ENCODE measurements at regions not wholly inside any gene's neighbourhood (a gene's known extent, or its start where the extent isn't known, plus 50 kb on each side); places are given as distances from the start of the nearest gene placed in this dataset.

- no peaks in the 10 kb centered on the region for H3K36me3 ChIP-seq (ENCODE audit: insufficient read depth, low read length)
- DNase-seq, result no peak
- H3K9me3 Mint-ChIP-seq, result no peaks in the 10 kb centered on the region
- H3K27me3 ChIP-seq (ENCODE audit: insufficient read depth, low read length), result no peaks in the 10 kb centered on the region
- no peak overlapping the region for H3K27ac ChIP-seq (ENCODE audit: low read depth, low read length)
- H3K4me1 Mint-ChIP-seq, result no peaks in the 10 kb centered on the region
- no peaks in the 10 kb centered on the region for H3K4me1 ChIP-seq (ENCODE audit: insufficient read depth, low read length)
- H3K27me3 Mint-ChIP-seq, result peaks cover 2 to 7% of the 10 kb centered on the region in 2 donors
- no peak overlapping the region for H3K4me3 ChIP-seq (ENCODE audit: low read length in 2 of 2)
- no peak overlapping the region for H3K4me3 Mint-ChIP-seq
- intact Hi-C loops (cut with micrococcal nuclease), result no loop called here
- POLR2A ChIA-PET (ENCODE audit: partially characterized antibody), result no interaction called here
- H3K9me3 ChIP-seq (ENCODE audit: control insufficient read depth in 1 of 2, low read length in 2 of 2), result no peaks in the 10 kb centered on the region
- no peak overlapping the region for H3K27ac Mint-ChIP-seq
- no peaks in the 10 kb centered on the region for H3K36me3 Mint-ChIP-seq
- CTCF ChIA-PET (ENCODE audit: partially characterized antibody), result interaction anchor here (1.4 kb wide), 1 partner anchor 21 kb away, joined by 5 read pairs; no protein-coding TSS in a partner anchor
Observed at GRCh38 chr1:221456918-221457317, 285.0 kb downstream of the DUSP10 start.

GRCh38 chr1:221457685-221458446 is 284.0 kb downstream of the DUSP10 start:
- Mint-ChIP-seq H3K4me1 (no peaks in the 10 kb centered on the region), H3K27ac (no peak overlapping the region), H3K36me3 (no peaks in the 10 kb centered on the region), H3K4me3 (no peak overlapping the region), H3K27me3 (peaks cover 2 to 7% of the 10 kb centered on the region in 2 donors), H3K9me3 (no peaks in the 10 kb centered on the region)
- POLR2A ChIA-PET (ENCODE audit: partially characterized antibody), result no interaction called here
- no peaks in the 10 kb centered on the region for H3K9me3 ChIP-seq (ENCODE audit: control insufficient read depth in 1 of 2, low read length in 2 of 2)
- no peaks in the 10 kb centered on the region for H3K27me3 ChIP-seq (ENCODE audit: insufficient read depth, low read length)
- H3K4me3 ChIP-seq (ENCODE audit: low read length in 2 of 2), result no peak overlapping the region
- intact Hi-C loops (cut with micrococcal nuclease), result no loop called here
- H3K36me3 ChIP-seq (ENCODE audit: insufficient read depth, low read length), result no peaks in the 10 kb centered on the region
- H3K4me1 ChIP-seq (ENCODE audit: insufficient read depth, low read length), result no peaks in the 10 kb centered on the region
- CTCF ChIA-PET (ENCODE audit: partially characterized antibody), result interaction anchor here (1.4 kb wide), 1 partner anchor 22 kb away, joined by 5 read pairs; no protein-coding TSS in a partner anchor
- no peak overlapping the region for H3K27ac ChIP-seq (ENCODE audit: low read depth, low read length)
- DNase-seq, result no peak

- ChIA-PET POLR2A (ENCODE audit: partially characterized antibody) (no interaction called here), CTCF (ENCODE audit: partially characterized antibody) (interaction anchor here (1.4 kb wide), 1 partner anchor 23 kb away, joined by 5 read pairs; no protein-coding TSS in a partner anchor)
- Mint-ChIP-seq H3K27ac (no peak overlapping the region), H3K9me3 (no peaks in the 10 kb centered on the region), H3K36me3 (no peaks in the 10 kb centered on the region), H3K4me1 (no peaks in the 10 kb centered on the region), H3K4me3 (no peak overlapping the region), H3K27me3 (peaks cover 2 to 5% of the 10 kb centered on the region in 2 donors)
- no peak overlapping the region for H3K4me3 ChIP-seq (ENCODE audit: low read length in 2 of 2)
- no peaks in the 10 kb centered on the region for H3K27me3 ChIP-seq (ENCODE audit: insufficient read depth, low read length)
- intact Hi-C loops (cut with micrococcal nuclease), result no loop called here
- DNase-seq, result no peak
- H3K9me3 ChIP-seq (ENCODE audit: control insufficient read depth in 1 of 2, low read length in 2 of 2), result no peaks in the 10 kb centered on the region
- no peaks in the 10 kb centered on the region for H3K36me3 ChIP-seq (ENCODE audit: insufficient read depth, low read length)
- H3K4me1 ChIP-seq (ENCODE audit: insufficient read depth, low read length), result no peaks in the 10 kb centered on the region
- H3K27ac ChIP-seq (ENCODE audit: low read depth, low read length), result no peak overlapping the region
Observed at GRCh38 chr1:221458447-221459156, 283.3 kb downstream of the DUSP10 start.

GRCh38 chr1:221459558-221459957 is 282.3 kb downstream of the DUSP10 start:
- no peaks in the 10 kb centered on the region for H3K4me1 ChIP-seq (ENCODE audit: insufficient read depth, low read length)
- peaks cover 2 to 5% of the 10 kb centered on the region in 2 donors for H3K27me3 Mint-ChIP-seq
- no peak overlapping the region for H3K27ac Mint-ChIP-seq
- ChIA-PET CTCF (ENCODE audit: partially characterized antibody) (no interaction called here), POLR2A (ENCODE audit: partially characterized antibody) (no interaction called here)
- no peak overlapping the region for H3K4me3 Mint-ChIP-seq
- no peaks in the 10 kb centered on the region for H3K36me3 ChIP-seq (ENCODE audit: insufficient read depth, low read length)
- H3K4me3 ChIP-seq (ENCODE audit: low read length in 2 of 2), result no peak overlapping the region
- no peaks in the 10 kb centered on the region for H3K27me3 ChIP-seq (ENCODE audit: insufficient read depth, low read length)
- no peaks in the 10 kb centered on the region for H3K9me3 ChIP-seq (ENCODE audit: control insufficient read depth in 1 of 2, low read length in 2 of 2)
- H3K4me1 Mint-ChIP-seq, result no peaks in the 10 kb centered on the region
- DNase-seq, result no peak
- H3K27ac ChIP-seq (ENCODE audit: low read depth, low read length), result no peak overlapping the region
- H3K9me3 Mint-ChIP-seq, result no peaks in the 10 kb centered on the region
- intact Hi-C loops (cut with micrococcal nuclease), result no loop called here
- no peaks in the 10 kb centered on the region for H3K36me3 Mint-ChIP-seq

DNA sequence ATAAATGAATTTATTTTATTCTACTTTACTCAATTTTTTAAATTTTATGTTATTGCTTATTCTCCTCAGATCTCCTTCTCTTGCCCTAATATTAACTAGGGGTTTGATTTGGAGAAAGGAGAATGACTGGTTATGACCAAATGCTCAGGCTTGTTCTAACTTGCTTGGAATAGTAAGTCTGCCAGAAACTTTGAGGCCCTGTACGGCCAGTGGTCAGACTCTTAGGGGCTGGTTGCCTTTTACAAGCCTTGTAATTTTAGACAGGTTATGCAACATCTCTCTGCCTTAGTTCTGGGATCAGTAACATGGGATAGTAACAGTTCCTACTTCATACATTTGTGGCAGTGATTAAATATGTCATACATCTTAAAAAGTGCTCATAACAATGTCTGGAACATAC is 279.5 kb downstream of the DUSP10 start:
- Mint-ChIP-seq H3K27ac (no peak overlapping the region), H3K9me3 (peaks cover 0 to 3% (median 0%) of the 10 kb centered on the region in 8 donors), H3K4me3 (no peak overlapping the region), H3K36me3 (no peaks in the 10 kb centered on the region), H3K27me3 (peaks cover 5 to 6% of the 10 kb centered on the region in 2 donors), H3K4me1 (no peaks in the 10 kb centered on the region)
- Histone ChIP-seq H3K9me3 (ENCODE audit: control insufficient read depth in 1 of 2, low read length in 2 of 2) (no peaks in the 10 kb centered on the region), H3K27ac (ENCODE audit: low read depth, low read length) (no peak overlapping the region), H3K4me3 (ENCODE audit: low read length in 2 of 2) (no peak overlapping the region), H3K4me1 (ENCODE audit: insufficient read depth, low read length) (no peaks in the 10 kb centered on the region), H3K27me3 (ENCODE audit: insufficient read depth, low read length) (no peaks in the 10 kb centered on the region), H3K36me3 (ENCODE audit: insufficient read depth, low read length) (no peaks in the 10 kb centered on the region)
- intact Hi-C loops (cut with micrococcal nuclease), result no loop called here
- POLR2A ChIA-PET (ENCODE audit: partially characterized antibody), result no interaction called here
- CTCF ChIA-PET (ENCODE audit: partially characterized antibody), result no interaction called here
- DNase-seq, result no peak

- CTCF ChIA-PET (ENCODE audit: partially characterized antibody), result interaction anchor here (1.2 kb wide), 1 partner anchor 30 kb away, joined by 3 read pairs; no protein-coding TSS in a partner anchor
- POLR2A ChIA-PET (ENCODE audit: partially characterized antibody), result no interaction called here
- no peak overlapping the region for H3K27ac Mint-ChIP-seq
- H3K4me1 ChIP-seq (ENCODE audit: insufficient read depth, low read length), result no peaks in the 10 kb centered on the region
- H3K36me3 ChIP-seq (ENCODE audit: insufficient read depth, low read length), result no peaks in the 10 kb centered on the region
- no peaks in the 10 kb centered on the region for H3K4me1 Mint-ChIP-seq
- H3K9me3 Mint-ChIP-seq, result peaks cover 0 to 16% (median 8%) of the 10 kb centered on the region in 8 donors
- no peaks in the 10 kb centered on the region for H3K27me3 ChIP-seq (ENCODE audit: insufficient read depth, low read length)
- H3K4me3 ChIP-seq (ENCODE audit: low read length in 2 of 2), result no peak overlapping the region
- DNase-seq, result no peak
- H3K4me3 Mint-ChIP-seq, result no peak overlapping the region
- H3K36me3 Mint-ChIP-seq, result no peaks in the 10 kb centered on the region
- no peak overlapping the region for H3K27ac ChIP-seq (ENCODE audit: low read depth, low read length)
- H3K9me3 ChIP-seq (ENCODE audit: control insufficient read depth in 1 of 2, low read length in 2 of 2), result no peaks in the 10 kb centered on the region
- H3K27me3 Mint-ChIP-seq, result peaks cover 17 to 33% of the 10 kb centered on the region in 2 donors
- intact Hi-C loops (cut with micrococcal nuclease), result no loop called here
Observed at GRCh38 chr1:221468546-221468945, 273.3 kb downstream of the DUSP10 start.

DNA sequence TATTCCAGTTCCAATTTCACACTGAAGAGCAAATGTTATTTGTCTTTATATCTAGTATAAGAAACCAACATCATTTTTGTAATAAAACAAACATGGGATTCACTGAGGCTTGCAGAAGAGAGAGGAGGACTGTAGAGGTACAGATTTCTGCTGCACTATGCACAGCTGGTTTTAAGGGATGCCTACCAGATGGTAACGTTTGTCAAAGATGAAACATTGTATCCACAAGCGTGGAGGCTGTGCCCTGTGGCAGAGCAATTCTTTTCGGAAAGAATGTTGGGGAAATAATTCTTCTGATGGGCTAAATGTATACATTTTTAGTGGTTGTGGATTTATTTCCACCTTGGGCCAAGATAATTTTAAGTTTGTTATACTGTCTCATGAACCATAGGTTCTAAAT is 272.4 kb downstream of the DUSP10 start:
- Histone ChIP-seq H3K27ac (ENCODE audit: low read depth, low read length) (no peak overlapping the region), H3K9me3 (ENCODE audit: control insufficient read depth in 1 of 2, low read length in 2 of 2) (no peaks in the 10 kb centered on the region), H3K4me1 (ENCODE audit: insufficient read depth, low read length) (no peaks in the 10 kb centered on the region), H3K4me3 (ENCODE audit: low read length in 2 of 2) (no peak overlapping the region), H3K27me3 (ENCODE audit: insufficient read depth, low read length) (no peaks in the 10 kb centered on the region), H3K36me3 (ENCODE audit: insufficient read depth, low read length) (no peaks in the 10 kb centered on the region)
- peaks cover 17 to 37% of the 10 kb centered on the region in 2 donors for H3K27me3 Mint-ChIP-seq
- ChIA-PET POLR2A (ENCODE audit: partially characterized antibody) (no interaction called here), CTCF (ENCODE audit: partially characterized antibody) (no interaction called here)
- no peak overlapping the region for H3K27ac Mint-ChIP-seq
- no peak for DNase-seq
- no peaks in the 10 kb centered on the region for H3K4me1 Mint-ChIP-seq
- H3K36me3 Mint-ChIP-seq, result no peaks in the 10 kb centered on the region
- H3K9me3 Mint-ChIP-seq, result peaks cover 0 to 16% (median 8%) of the 10 kb centered on the region in 8 donors
- intact Hi-C loops (cut with micrococcal nuclease), result no loop called here
- no peak overlapping the region for H3K4me3 Mint-ChIP-seq

Data from CD4-positive, alpha-beta memory T cell (primary cell).